ENCODE measurements at regions not wholly inside any gene's neighbourhood (a gene's known extent, or its start where the extent isn't known, plus 50 kb on each side); places are given as distances from the start of the nearest gene placed in this dataset.

- Histone ChIP-seq H2AFZ (no peak overlapping the region), H3K27ac (no peak overlapping the region), H3K4me3 (no peak overlapping the region), H3K4me1 (ENCODE audit: insufficient read depth) (peaks cover 9% of the 10 kb centered on the region), H3K36me3 (replicated peaks; ENCODE audit: insufficient read depth, low read depth) (no peaks in the 10 kb centered on the region), H3K4me2 (no peak overlapping the region), H3K9me3 (ENCODE audit: low read depth) (no peaks in the 10 kb centered on the region), H4K20me1 (ENCODE audit: insufficient read depth, poor library complexity, severe bottlenecking) (peaks cover 19% of the 10 kb centered on the region), H3K9me2 (replicated peaks; ENCODE audit: insufficient read depth) (no peaks in the 10 kb centered on the region), H3K79me2 (peaks cover 95% of the 10 kb centered on the region), H3K27me3 (no peaks in the 10 kb centered on the region)
- TF ChIP-seq EZH2 (IDR thresholded peaks at IDR 0.05; ENCODE audit: borderline replicate concordance) (no peak), CTCF (IDR thresholded peaks at IDR 0.05; ENCODE audit: poor library complexity) (no peak), EZH2phosphoT487 (IDR thresholded peaks at IDR 0.05; ENCODE audit: low read depth, severe bottlenecking, unreplicated experiment) (no peak)
- 82% methylated on average over 3 of the region's 3 CpGs for WGBS (ENCODE audit: low lambda C conversion rate, missing lambda C conversion rate)
- no peak for DNase-seq (ENCODE audit: low spot score)
Measured at GRCh38 chr7:86976958-86977357, 82.5 kb downstream of the ELAPOR2 start.

GRCh38 chr7:86975914-86976313, 83.5 kb downstream of the ELAPOR2 start:
- H3K36me3 ChIP-seq (replicated peaks; ENCODE audit: insufficient read depth, low read depth), result no peaks in the 10 kb centered on the region
- H4K20me1 ChIP-seq (ENCODE audit: insufficient read depth, poor library complexity, severe bottlenecking), result peaks cover 19% of the 10 kb centered on the region

GRCh38 chr7:86975449-86975848, 84.0 kb downstream of the ELAPOR2 start:
- H3K79me2 ChIP-seq, result peaks cover 94% of the 10 kb centered on the region
- no peak for DNase-seq (ENCODE audit: low spot score)
- no peak overlapping the region for H2AFZ ChIP-seq
- no peak overlapping the region for H3K27ac ChIP-seq
- no peak overlapping the region for H3K4me3 ChIP-seq
- H3K9me3 ChIP-seq (ENCODE audit: low read depth), result no peaks in the 10 kb centered on the region
- no peaks in the 10 kb centered on the region for H3K9me2 ChIP-seq (replicated peaks; ENCODE audit: insufficient read depth)
- H3K27me3 ChIP-seq, result no peaks in the 10 kb centered on the region
- peaks cover 7% of the 10 kb centered on the region for H3K4me1 ChIP-seq (ENCODE audit: insufficient read depth)
- H3K36me3 ChIP-seq (replicated peaks; ENCODE audit: insufficient read depth, low read depth), result no peaks in the 10 kb centered on the region
- H4K20me1 ChIP-seq (ENCODE audit: insufficient read depth, poor library complexity, severe bottlenecking), result peaks cover 15% of the 10 kb centered on the region
- no peak overlapping the region for H3K4me2 ChIP-seq
- TF ChIP-seq CTCF (IDR thresholded peaks at IDR 0.05; ENCODE audit: poor library complexity), result no peak
- no peak for TF ChIP-seq EZH2phosphoT487 (IDR thresholded peaks at IDR 0.05; ENCODE audit: low read depth, severe bottlenecking, unreplicated experiment)
- no peak for TF ChIP-seq EZH2 (IDR thresholded peaks at IDR 0.05; ENCODE audit: borderline replicate concordance)
- WGBS (ENCODE audit: low lambda C conversion rate, missing lambda C conversion rate), result 100% methylated on average over 1 of the region's 1 CpG

More at GRCh38 chr7:86975914-86976313, 83.5 kb downstream of the ELAPOR2 start:
- no peak overlapping the region for H2AFZ ChIP-seq
- H3K9me3 ChIP-seq (ENCODE audit: low read depth), result no peaks in the 10 kb centered on the region
- H3K79me2 ChIP-seq, result peaks cover 94% of the 10 kb centered on the region
- no peaks in the 10 kb centered on the region for H3K27me3 ChIP-seq
- WGBS (ENCODE audit: low lambda C conversion rate, missing lambda C conversion rate), result 36% methylated on average over 1 of the region's 1 CpG
- DNase-seq (ENCODE audit: low spot score), result no peak
- TF ChIP-seq EZH2 (IDR thresholded peaks at IDR 0.05; ENCODE audit: borderline replicate concordance) (no peak), EZH2phosphoT487 (IDR thresholded peaks at IDR 0.05; ENCODE audit: low read depth, severe bottlenecking, unreplicated experiment) (no peak), CTCF (IDR thresholded peaks at IDR 0.05; ENCODE audit: poor library complexity) (no peak)
- H3K4me1 ChIP-seq (ENCODE audit: insufficient read depth), result peaks cover 9% of the 10 kb centered on the region
- H3K4me3 ChIP-seq, result no peak overlapping the region
- no peak overlapping the region for H3K4me2 ChIP-seq
- H3K9me2 ChIP-seq (replicated peaks; ENCODE audit: insufficient read depth), result no peaks in the 10 kb centered on the region
- H3K27ac ChIP-seq, result no peak overlapping the region

GRCh38 chr7:86972072-86972471, 87.4 kb downstream of the ELAPOR2 start:
- TF ChIP-seq CTCF (IDR thresholded peaks at IDR 0.05; ENCODE audit: poor library complexity), result no peak
- no peak for TF ChIP-seq EZH2 (IDR thresholded peaks at IDR 0.05; ENCODE audit: borderline replicate concordance)
- no peak for TF ChIP-seq EZH2phosphoT487 (IDR thresholded peaks at IDR 0.05; ENCODE audit: low read depth, severe bottlenecking, unreplicated experiment)
- H3K79me2 ChIP-seq, result peaks cover 90% of the 10 kb centered on the region
- no peaks in the 10 kb centered on the region for H3K36me3 ChIP-seq (replicated peaks; ENCODE audit: insufficient read depth, low read depth)
- peaks cover 7% of the 10 kb centered on the region for H4K20me1 ChIP-seq (ENCODE audit: insufficient read depth, poor library complexity, severe bottlenecking)
- no peak overlapping the region for H3K4me2 ChIP-seq
- no peaks in the 10 kb centered on the region for H3K9me2 ChIP-seq (replicated peaks; ENCODE audit: insufficient read depth)
- no peaks in the 10 kb centered on the region for H3K27me3 ChIP-seq
- no peak overlapping the region for H2AFZ ChIP-seq
- 86% methylated on average over 2 of the region's 2 CpGs for WGBS (ENCODE audit: low lambda C conversion rate, missing lambda C conversion rate)
- no peak for DNase-seq (ENCODE audit: low spot score)
- no peaks in the 10 kb centered on the region for H3K9me3 ChIP-seq (ENCODE audit: low read depth)
- H3K4me3 ChIP-seq, result no peak overlapping the region
- no peaks in the 10 kb centered on the region for H3K4me1 ChIP-seq (ENCODE audit: insufficient read depth)
- H3K27ac ChIP-seq, result no peak overlapping the region
